ENCODE measurements at regions not wholly inside any gene's neighbourhood (a gene's known extent, or its start where the extent isn't known, plus 50 kb on each side); places are given as distances from the start of the nearest gene placed in this dataset.

GRCh38 chrX:134711135-134711921, 53.1 kb upstream of the PLAC1 start:
- no peak overlapping the region for H3K27ac ChIP-seq

More at GRCh38 chrX:134711135-134711921, 53.1 kb upstream of the PLAC1 start:
- TF ChIP-seq CTCF (IDR thresholded peaks at IDR 0.05) = no peak
- no peak for TF ChIP-seq ZFX (IDR thresholded peaks at IDR 0.05; ENCODE audit: borderline replicate concordance)
